K562 (cell line): ENCODE measurements at regions not wholly inside any gene's neighbourhood (a gene's known extent, or its start where the extent isn't known, plus 50 kb on each side); places are given as distances from the start of the nearest gene placed in this dataset.

Experiments
- ATAC-seq: fragments of 200-7000 bp; cut with Tn5 transposase; 3 replicates; pipeline ENCODE4 v1.9.1; 2020; ENCODE audit warnings: moderate library complexity
- BruUV-seq: library from RNA; stranded (reverse); fragments of 400-500 nt; replicated peaks from 2 replicates; lab custom pipeline; 2021; lab: Mats Ljungman, UMichigan
- CTCF ChIA-PET: fragments of 300-600 bp; formaldehyde crosslinking; extraction: SDS; loops from one replicate; lab custom pipeline; 2021; ENCODE audit warnings: low intra/inter-chr PET ratio; lab: Yijun Ruan, JAX
- POLR2A ChIA-PET: fragments of 300-600, 350-650 bp; sonication (Branson Sonifier 250); formaldehyde crosslinking; extraction: SDS; loops from one replicate; lab custom pipeline; 2021; ENCODE audit warnings: antibody characterized with exemption, inconsistent platforms; lab: Yijun Ruan, JAX
- DNase-seq, 4 experiments: peaks; one replicate each; pipeline versions ENCODE4 v3.0.0 to v3.0.0-alpha.2; 2011 to 2018; ENCODE audit warnings: low spot score in 3 of 4, mixed read lengths in 3 of 4; ENCODE audit errors: extremely low read depth in 1 of 4
- FAIRE-seq: peaks from 2 replicates; lab custom pipeline; 2011; peaks lifted over from hg19 to GRCh38; lab: Jason Lieb, UNC
- H2AFZ ChIP-seq: 2 replicates; pipeline ENCODE4 v1.6.0; 2011; ENCODE audit warnings: low read depth, low read length, control low read depth, inconsistent platforms
- H3K27ac ChIP-seq: fragments of 200-600 bp; 3 replicates; pipeline ENCODE4 v1.8.0; 2011; ENCODE audit warnings: low read depth, mild to moderate bottlenecking, control low read depth, inconsistent platforms, low read length, moderate library complexity, mixed read lengths; ENCODE audit errors: extremely low read depth
- H3K27me3 ChIP-seq, 2 experiments: fragments of 300-600 bp in 1 of 2; 2 replicates in 1 of 2; 3 replicates in 1 of 2; pipeline versions ENCODE4 v1.6.0 to v1.8.0; 2011; ENCODE audit warnings: inconsistent platforms in 2 of 2, low read length in 2 of 2, mild to moderate bottlenecking in 1 of 2, mixed read lengths in 1 of 2, moderate library complexity in 1 of 2; ENCODE audit not compliant: control insufficient read depth in 2 of 2, insufficient read depth in 2 of 2
- H3K36me3 ChIP-seq: fragments of 300-600 bp; 3 replicates; pipeline ENCODE4 v1.8.0; 2011; ENCODE audit warnings: mild to moderate bottlenecking, low read length, inconsistent platforms; ENCODE audit not compliant: control insufficient read depth, insufficient read depth
- H3K4me1 ChIP-seq, 2 experiments: fragments of 200-600 bp in 1 of 2; replicated peaks in 1 of 2; 2 replicates in 1 of 2; 3 replicates in 1 of 2; pipeline versions ENCODE4 v1.5.1 to v1.8.0; 2011; ENCODE audit warnings: inconsistent platforms in 2 of 2, low read length in 2 of 2, mild to moderate bottlenecking in 1 of 2, mixed read lengths in 1 of 2, moderate library complexity in 1 of 2; ENCODE audit not compliant: control insufficient read depth in 2 of 2, insufficient read depth in 2 of 2
- H3K4me2 ChIP-seq: 2 replicates; pipeline ENCODE4 v1.6.1; 2011; ENCODE audit warnings: low read length, control low read depth, inconsistent platforms, mixed read lengths; ENCODE audit not compliant: insufficient read depth
- H3K4me3 ChIP-seq: fragments of 200-600 bp; sonication (generic), shearing (Covaris generic); 2 replicates; pipeline ENCODE4 v1.5.1; 2016; ENCODE audit warnings: control low read depth, inconsistent platforms
- H3K79me2 ChIP-seq: fragments of 200-600 bp; 3 replicates; pipeline ENCODE4 v1.8.0; 2011; ENCODE audit warnings: low read length, inconsistent platforms; ENCODE audit not compliant: control insufficient read depth, insufficient read depth
- H3K9ac ChIP-seq, 2 experiments: 2 replicates each; pipeline versions ENCODE4 v1.6.0 to v1.6.1; 2011; ENCODE audit warnings: low read depth in 2 of 2, low read length in 2 of 2, control low read depth in 1 of 2, inconsistent platforms in 1 of 2, mild to moderate bottlenecking in 1 of 2, mixed read lengths in 1 of 2; ENCODE audit not compliant: insufficient read depth in 1 of 2
- H3K9me1 ChIP-seq: one replicate; pipeline ENCODE4 v1.6.0; 2011; ENCODE audit warnings: inconsistent platforms, mild to moderate bottlenecking, low read length, moderate library complexity; ENCODE audit not compliant: control insufficient read depth, insufficient read depth
- H3K9me3 ChIP-seq: replicated peaks from 2 replicates; pipeline ENCODE4 v1.5.1; 2011; ENCODE audit warnings: low read depth, low read length, inconsistent platforms; ENCODE audit not compliant: control insufficient read depth, insufficient read depth
- H4K20me1 ChIP-seq: replicated peaks from 2 replicates; pipeline ENCODE4 v1.6.1; 2011; ENCODE audit warnings: low read length, inconsistent platforms, mixed read lengths; ENCODE audit not compliant: control insufficient read depth, insufficient read depth
- ETS2 ChIP-seq: IDR thresholded peaks from 2 replicates; pipeline ENCODE4 v1.6.1; 2016; ENCODE audit warnings: borderline replicate concordance, missing genetic modification characterization, mild to moderate bottlenecking, moderate library complexity, missing compliant biosample characterization; ENCODE audit not compliant: poor library complexity, severe bottlenecking
- FOXA1 ChIP-seq: fragments of 450-650 bp; IDR thresholded peaks from 2 replicates; pipeline ENCODE4 v1.6.1; 2016; ENCODE audit warnings: mild to moderate bottlenecking, borderline replicate concordance
- KDM5B ChIP-seq: fragments of 200-600 bp; sonication (generic); IDR thresholded peaks from 2 replicates; pipeline ENCODE4 v1.6.1; 2012; ENCODE audit warnings: low read depth, mild to moderate bottlenecking, moderate library complexity, low read length, control low read depth, inconsistent platforms; ENCODE audit not compliant: insufficient replicate concordance
- NBN ChIP-seq: fragments of 450-650 bp; IDR thresholded peaks from 2 replicates; pipeline ENCODE4 v1.6.1; 2016; ENCODE audit warnings: low read depth, mild to moderate bottlenecking
- RUNX1 ChIP-seq: sonication (generic); IDR thresholded peaks from 2 replicates; pipeline ENCODE4 v1.6.1; 2016; ENCODE audit warnings: antibody characterized with exemption, low read depth
- TAF1 ChIP-seq: IDR thresholded peaks from 2 replicates; pipeline ENCODE4 v1.6.1; 2011; ENCODE audit warnings: mild to moderate bottlenecking, low read length, moderate library complexity; ENCODE audit not compliant: insufficient read depth, control insufficient read depth, severe bottlenecking; ENCODE audit errors: extremely low read depth
- ZNF232 ChIP-seq: sonication (generic); formaldehyde crosslinking; IDR thresholded peaks from 2 replicates; pipeline ENCODE4 v1.8.0; 2022; ENCODE audit warnings: mild to moderate bottlenecking, missing genetic modification reagents
- ZNF324 ChIP-seq: fragments of 250-450 bp; sonication (Bioruptor Pico); IDR thresholded peaks from 2 replicates; pipeline ENCODE4 v1.4.0; 2020; ENCODE audit warnings: mild to moderate bottlenecking
- WGBS: fragments of 100-300 bp; shearing (Covaris generic); methylation state at CpG from one replicate; pipeline ENCODE4 v1.1.6; 2016; ENCODE audit warnings: low coverage, mixed read lengths; ENCODE audit not compliant: insufficient coverage; ENCODE audit errors: missing lambda C conversion rate; 5-methylcytosine and 5-hydroxymethylcytosine counted together
- in situ Hi-C: fragments of 300-500 bp; cut with MboI; formaldehyde crosslinking; loops from 4 replicates; pipeline ENCODE4 v1.15.0; 2018; ENCODE audit warnings: inconsistent platforms, mixed read lengths
- intact Hi-C: fragments of 100-400 bp; cut with micrococcal nuclease; formaldehyde crosslinking; loops from 2 replicates; pipeline ENCODE4 v1.14.2; 2022
- TF ChIP-seq, protein P1 (sequence below), 2 experiments: fragments of 450-650 bp; IDR thresholded peaks; 2 replicates each; pipeline ENCODE4 v1.6.1; 2016; ENCODE audit warnings: mild to moderate bottlenecking in 2 of 2, borderline replicate concordance in 1 of 2, low read depth in 1 of 2, moderate library complexity in 1 of 2
- TF ChIP-seq, protein P2 (sequence below): fragments of 250-450 bp; sonication (Bioruptor Pico); IDR thresholded peaks from 2 replicates; pipeline ENCODE4 v1.8.0; 2022; ENCODE audit warnings: inconsistent platforms

DNA sequence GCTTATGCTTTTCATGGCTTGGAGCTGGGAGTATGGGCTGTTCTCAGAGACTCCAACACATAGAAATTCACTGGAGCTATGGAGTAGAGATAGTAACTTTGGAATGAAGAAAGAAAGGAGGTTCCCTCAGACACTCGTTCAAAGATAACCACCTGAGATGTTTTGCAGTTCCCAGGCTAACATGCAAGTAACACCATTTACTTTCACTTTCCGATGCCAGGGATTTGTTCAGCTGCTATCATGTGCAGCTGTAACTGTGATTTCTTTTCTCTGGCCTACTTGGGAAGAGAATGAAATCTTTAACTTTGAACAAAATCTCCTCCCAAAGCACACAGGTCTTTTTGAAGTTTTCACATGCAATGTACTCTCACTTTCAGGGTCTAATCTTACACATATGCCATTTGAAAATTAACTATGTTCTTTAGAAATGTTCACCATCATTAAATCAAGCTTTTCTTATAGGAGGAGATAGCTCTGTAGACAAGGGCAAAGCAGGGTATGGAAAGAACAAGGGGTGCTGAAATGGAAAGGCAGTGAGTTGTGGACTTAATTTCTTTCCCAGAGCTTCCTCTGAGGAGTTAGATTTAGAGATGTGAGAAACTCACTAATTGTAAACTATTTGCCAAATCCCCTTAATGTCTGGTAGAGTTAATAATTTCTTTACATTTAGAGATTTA is 514.3 kb downstream of the PDHA2 start:
- no peak overlapping the region for H3K9ac ChIP-seq
- ATAC-seq (no peak), DNase-seq (no peak), FAIRE-seq (no peak)
- no peaks in the 10 kb centered on the region for H3K27me3 ChIP-seq
- CTCF ChIA-PET, result no interaction called here
- TF ChIP-seq KDM5B (no peak), ZNF232 (no peak), RUNX1 (no peak), FOXA1 (no peak), ETS2 (tag) (no peak), ZNF324 (CRISPR knock-in tag) (no peak), TAF1 (no peak), NBN (no peak)
- TF ChIP-seq, protein P1, sequence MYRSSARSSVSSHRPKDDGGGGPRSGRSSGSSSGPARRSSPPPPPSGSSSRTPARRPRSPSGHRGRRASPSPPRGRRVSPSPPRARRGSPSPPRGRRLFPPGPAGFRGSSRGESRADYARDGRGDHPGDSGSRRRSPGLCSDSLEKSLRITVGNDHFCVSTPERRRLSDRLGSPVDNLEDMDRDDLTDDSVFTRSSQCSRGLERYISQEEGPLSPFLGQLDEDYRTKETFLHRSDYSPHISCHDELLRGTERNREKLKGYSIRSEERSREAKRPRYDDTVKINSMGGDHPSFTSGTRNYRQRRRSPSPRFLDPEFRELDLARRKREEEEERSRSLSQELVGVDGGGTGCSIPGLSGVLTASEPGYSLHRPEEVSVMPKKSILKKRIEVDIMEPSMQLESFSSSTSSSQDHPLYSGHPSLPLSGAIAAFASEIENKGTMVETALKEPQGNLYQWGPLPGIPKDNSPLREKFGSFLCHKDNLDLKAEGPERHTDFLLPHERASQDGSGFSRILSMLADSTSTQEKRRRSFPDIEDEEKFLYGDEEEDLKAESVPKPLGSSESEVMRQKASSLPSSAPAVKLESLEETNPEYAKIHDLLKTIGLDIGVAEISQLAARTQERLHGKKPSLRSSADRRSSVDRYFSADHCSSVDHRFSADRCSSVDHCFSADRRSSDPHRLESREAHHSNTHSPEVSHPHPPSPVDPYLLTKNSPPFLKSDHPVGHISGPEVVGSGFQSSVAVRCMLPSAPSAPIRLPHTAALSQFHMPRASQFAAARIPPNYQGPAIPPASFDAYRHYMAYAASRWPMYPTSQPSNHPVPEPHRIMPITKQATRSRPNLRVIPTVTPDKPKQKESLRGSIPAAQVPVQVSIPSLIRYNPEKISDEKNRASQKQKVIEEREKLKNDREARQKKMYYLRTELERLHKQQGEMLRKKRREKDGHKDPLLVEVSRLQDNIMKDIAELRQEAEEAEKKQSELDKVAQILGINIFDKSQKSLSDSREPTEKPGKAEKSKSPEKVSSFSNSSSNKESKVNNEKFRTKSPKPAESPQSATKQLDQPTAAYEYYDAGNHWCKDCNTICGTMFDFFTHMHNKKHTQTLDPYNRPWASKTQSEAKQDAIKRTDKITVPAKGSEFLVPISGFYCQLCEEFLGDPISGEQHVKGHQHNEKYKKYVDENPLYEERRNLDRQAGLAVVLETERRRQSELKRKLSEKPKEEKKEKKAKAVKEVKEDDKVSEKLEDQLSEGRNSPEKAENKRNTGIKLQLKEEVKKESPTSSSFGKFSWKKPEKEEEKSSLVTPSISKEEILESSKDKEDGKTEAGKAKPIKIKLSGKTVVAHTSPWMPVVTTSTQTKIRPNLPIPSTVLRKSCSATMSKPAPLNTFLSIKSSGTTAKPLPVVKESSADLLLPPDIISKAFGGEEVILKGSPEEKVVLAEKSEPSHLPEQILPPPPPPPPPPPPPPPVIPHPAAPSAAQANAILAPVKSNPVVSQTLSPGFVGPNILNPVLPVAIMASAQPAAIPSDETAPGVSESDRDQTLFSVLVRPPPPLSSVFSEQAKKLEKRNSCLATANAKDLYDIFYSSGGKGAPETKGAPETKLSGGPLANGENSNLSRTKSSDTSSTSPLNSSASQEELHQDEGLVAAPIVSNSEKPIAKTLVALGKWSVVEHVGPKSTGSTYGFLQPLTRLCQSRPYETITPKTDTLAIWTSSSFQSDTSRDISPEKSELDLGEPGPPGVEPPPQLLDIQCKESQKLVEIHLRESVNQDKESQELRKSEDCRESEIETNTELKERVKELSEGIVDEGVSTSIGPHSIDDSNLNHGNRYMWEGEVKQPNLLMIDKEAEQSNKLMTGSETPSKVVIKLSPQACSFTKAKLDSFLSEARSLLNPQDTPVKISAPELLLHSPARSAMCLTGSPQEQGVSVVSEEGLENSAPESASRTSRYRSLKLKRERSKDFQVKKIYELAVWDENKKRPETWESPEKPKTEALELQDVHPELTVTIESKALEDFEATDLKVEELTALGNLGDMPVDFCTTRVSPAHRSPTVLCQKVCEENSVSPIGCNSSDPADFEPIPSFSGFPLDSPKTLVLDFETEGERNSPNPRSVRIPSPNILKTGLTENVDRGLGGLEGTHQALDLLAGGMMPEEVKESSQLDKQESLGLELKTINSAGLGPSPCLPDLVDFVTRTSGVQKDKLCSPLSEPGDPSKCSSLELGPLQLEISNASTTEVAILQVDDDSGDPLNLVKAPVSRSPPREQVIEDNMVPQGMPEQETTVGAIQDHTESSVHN (IDR thresholded peaks at IDR 0.05; ENCODE audit: borderline replicate concordance in 1 of 2, low read depth in 1 of 2), result no peak
- TF ChIP-seq, protein P2, sequence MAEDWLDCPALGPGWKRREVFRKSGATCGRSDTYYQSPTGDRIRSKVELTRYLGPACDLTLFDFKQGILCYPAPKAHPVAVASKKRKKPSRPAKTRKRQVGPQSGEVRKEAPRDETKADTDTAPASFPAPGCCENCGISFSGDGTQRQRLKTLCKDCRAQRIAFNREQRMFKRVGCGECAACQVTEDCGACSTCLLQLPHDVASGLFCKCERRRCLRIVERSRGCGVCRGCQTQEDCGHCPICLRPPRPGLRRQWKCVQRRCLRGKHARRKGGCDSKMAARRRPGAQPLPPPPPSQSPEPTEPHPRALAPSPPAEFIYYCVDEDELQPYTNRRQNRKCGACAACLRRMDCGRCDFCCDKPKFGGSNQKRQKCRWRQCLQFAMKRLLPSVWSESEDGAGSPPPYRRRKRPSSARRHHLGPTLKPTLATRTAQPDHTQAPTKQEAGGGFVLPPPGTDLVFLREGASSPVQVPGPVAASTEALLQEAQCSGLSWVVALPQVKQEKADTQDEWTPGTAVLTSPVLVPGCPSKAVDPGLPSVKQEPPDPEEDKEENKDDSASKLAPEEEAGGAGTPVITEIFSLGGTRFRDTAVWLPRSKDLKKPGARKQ (CRISPR knock-in tag), result no peak
- H3K4me3 ChIP-seq, result no peak overlapping the region
- H3K9me1 ChIP-seq, result no peaks in the 10 kb centered on the region
- no peak overlapping the region for H3K27ac ChIP-seq
- no TSS peak for BruUV-seq
- no peaks in the 10 kb centered on the region for H3K79me2 ChIP-seq
- H3K4me2 ChIP-seq, result no peak overlapping the region
- H3K9me3 ChIP-seq, result no peaks in the 10 kb centered on the region
- no peaks in the 10 kb centered on the region for H3K36me3 ChIP-seq
- intact Hi-C loops, result loop anchor here (5.0 kb wide), 1 partner anchor 1187 kb away; no protein-coding TSS in a partner anchor
- POLR2A ChIA-PET, result no interaction called here
- in situ Hi-C loops, result no loop called here
- no peaks in the 10 kb centered on the region for H3K4me1 ChIP-seq
- H4K20me1 ChIP-seq, result no peaks in the 10 kb centered on the region
- 0% methylated on average over 2 of the region's 2 CpGs for WGBS
- no peak overlapping the region for H2AFZ ChIP-seq
